Neural cell (in vitro differentiated cells): ENCODE measurements at regions not wholly inside any gene's neighbourhood (a gene's known extent, or its start where the extent isn't known, plus 50 kb on each side); places are given as distances from the start of the nearest gene placed in this dataset.

Experiments
- H2AFZ ChIP-seq: fragments of 200-600, 300-800 bp; sonication (generic), shearing (Covaris generic); 2 replicates; pipeline ENCODE4 v1.6.0; 2014; ENCODE audit warnings: low read depth, mild to moderate bottlenecking, antibody characterized with exemption, low read length, moderate library complexity
- H3F3A ChIP-seq: fragments of 200-600 bp; shearing (Covaris generic); 2 replicates; pipeline ENCODE4 v1.6.1; 2016; ENCODE audit warnings: mild to moderate bottlenecking, moderate library complexity, mixed read lengths, antibody characterized with exemption, low read length; ENCODE audit not compliant: insufficient read depth, poor library complexity, severe bottlenecking
- H3K27ac ChIP-seq: fragments of 200-600, 300-800 bp; sonication (generic), shearing (Covaris generic); 2 replicates; pipeline ENCODE4 v1.5.1; 2014; ENCODE audit warnings: mild to moderate bottlenecking, low read length, moderate library complexity
- H3K27me3 ChIP-seq: fragments of 300-800, 200-600 bp; sonication (generic), shearing (Covaris generic); 2 replicates; pipeline ENCODE4 v1.6.0; 2014; ENCODE audit warnings: mild to moderate bottlenecking, low read depth, low read length, moderate library complexity; ENCODE audit not compliant: insufficient read depth
- H3K36me3 ChIP-seq: fragments of 300-800, 200-600 bp; sonication (generic), shearing (Covaris generic); 2 replicates; pipeline ENCODE4 v1.5.1; 2014; ENCODE audit warnings: mild to moderate bottlenecking, antibody characterized with exemption, low read length, moderate library complexity; ENCODE audit not compliant: insufficient read depth
- H3K4me2 ChIP-seq: fragments of 300-800, 200-600 bp; sonication (generic), shearing (Covaris generic); 2 replicates; pipeline ENCODE4 v1.6.0; 2014; ENCODE audit warnings: mild to moderate bottlenecking, low read length
- H3K4me3 ChIP-seq: fragments of 300-800, 200-600 bp; sonication (generic), shearing (Covaris generic); 2 replicates; pipeline ENCODE4 v1.5.1; 2014; ENCODE audit warnings: mild to moderate bottlenecking, low read length, moderate library complexity
- H3K79me2 ChIP-seq: fragments of 200-600 bp; shearing (Covaris generic); replicated peaks from 2 replicates; pipeline ENCODE4 v1.6.0; 2014; ENCODE audit warnings: mild to moderate bottlenecking, low read length, moderate library complexity; ENCODE audit not compliant: insufficient read depth
- H3K9ac ChIP-seq: fragments of 300-800, 200-600 bp; sonication (generic), shearing (Covaris generic); 2 replicates; pipeline ENCODE4 v1.6.1; 2016; ENCODE audit warnings: mild to moderate bottlenecking, low read length, mixed read lengths
- H3K9me2 ChIP-seq: fragments of 200-600 bp; shearing (Covaris generic); 2 replicates; pipeline ENCODE4 v1.6.1; 2016; ENCODE audit warnings: mild to moderate bottlenecking, low read length, mixed read lengths; ENCODE audit not compliant: insufficient read depth
- H3K9me3 ChIP-seq: fragments of 200-600, 300-800 bp; sonication (generic), shearing (Covaris generic); 2 replicates; pipeline ENCODE4 v1.6.1; 2016; ENCODE audit warnings: mild to moderate bottlenecking, mixed run types, low read length, moderate library complexity, mixed read lengths
- H4K20me1 ChIP-seq: fragments of 200-600 bp; shearing (Covaris generic); 2 replicates; pipeline ENCODE4 v1.6.1; 2016; ENCODE audit warnings: mild to moderate bottlenecking, mixed run types; ENCODE audit not compliant: insufficient read depth
- EP300 ChIP-seq: fragments of 450-650 bp; conservative IDR thresholded peaks from 2 replicates; pipeline ENCODE4 v1.6.1; 2014; ENCODE audit warnings: antibody characterized with exemption, mild to moderate bottlenecking, moderate library complexity; ENCODE audit not compliant: poor library complexity, severe bottlenecking
- EZH2 ChIP-seq: fragments of 200-600, 300-800 bp; shearing (Covaris generic), sonication (generic); IDR thresholded peaks from 2 replicates; pipeline ENCODE4 v1.6.1; 2014; ENCODE audit warnings: antibody characterized with exemption, low read length, borderline replicate concordance, mild to moderate bottlenecking; ENCODE audit not compliant: insufficient read depth, poor library complexity, severe bottlenecking
- MXI1 ChIP-seq: fragments of 450-650 bp; conservative IDR thresholded peaks from 2 replicates; pipeline ENCODE4 v1.6.1; 2014; ENCODE audit warnings: antibody characterized with exemption, mild to moderate bottlenecking; ENCODE audit not compliant: poor library complexity, severe bottlenecking
- POLR2AphosphoS5 ChIP-seq: IDR thresholded peaks from 2 replicates; pipeline ENCODE4 v1.6.1; 2012
- RAD21 ChIP-seq: fragments of 450-650 bp; conservative IDR thresholded peaks from 2 replicates; pipeline ENCODE4 v1.6.1; 2014; ENCODE audit warnings: antibody characterized with exemption, mild to moderate bottlenecking, moderate library complexity
- SMC3 ChIP-seq: fragments of 450-650 bp; conservative IDR thresholded peaks from 2 replicates; pipeline ENCODE4 v1.6.1; 2014; ENCODE audit warnings: antibody characterized with exemption, mild to moderate bottlenecking, moderate library complexity; ENCODE audit not compliant: poor library complexity
- TAF1 ChIP-seq: IDR thresholded peaks from 2 replicates; pipeline ENCODE4 v1.6.1; 2012; ENCODE audit warnings: low read depth
- TF ChIP-seq, protein P1 (sequence below): IDR thresholded peaks from 2 replicates; pipeline ENCODE4 v1.6.1; 2012; ENCODE audit warnings: borderline replicate concordance
- TF ChIP-seq, protein P2 (sequence below): fragments of 450-650 bp; IDR thresholded peaks from 2 replicates; pipeline ENCODE4 v1.5.1; 2014; ENCODE audit warnings: antibody characterized with exemption, mild to moderate bottlenecking, moderate library complexity; ENCODE audit not compliant: poor library complexity, severe bottlenecking

DNA sequence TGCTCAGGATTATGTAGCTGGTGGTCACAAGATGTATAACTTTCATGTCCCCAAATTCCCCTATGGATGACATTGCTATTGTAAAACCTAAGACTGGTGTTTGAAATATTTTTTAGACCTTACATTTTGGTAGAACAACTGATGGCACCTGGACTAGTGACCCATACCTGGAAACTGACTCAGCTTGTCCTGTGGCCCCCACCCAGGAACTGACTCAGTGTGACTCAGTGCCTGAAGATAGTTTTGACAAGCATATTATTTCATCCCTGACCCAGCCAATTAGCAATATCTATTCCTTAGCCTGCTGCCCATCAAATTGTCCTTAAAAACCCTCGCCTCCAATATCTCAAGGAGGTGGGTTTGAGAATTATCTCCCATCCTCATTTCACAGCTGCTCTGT is 90.9 kb upstream of the GRIK2 start:
- no peaks in the 10 kb centered on the region for H3K9me2 ChIP-seq
- H3K9me3 ChIP-seq, result no peaks in the 10 kb centered on the region
- no peaks in the 10 kb centered on the region for H3K36me3 ChIP-seq
- no peaks in the 10 kb centered on the region for H3K27me3 ChIP-seq
- no peak overlapping the region for H3K4me3 ChIP-seq
- no peaks in the 10 kb centered on the region for H3F3A ChIP-seq
- no peak overlapping the region for H3K27ac ChIP-seq
- no peaks in the 10 kb centered on the region for H4K20me1 ChIP-seq
- H3K4me2 ChIP-seq, result no peak overlapping the region
- H2AFZ ChIP-seq, result no peak overlapping the region
- TF ChIP-seq SMC3, result no peak
- TF ChIP-seq, protein P1, sequence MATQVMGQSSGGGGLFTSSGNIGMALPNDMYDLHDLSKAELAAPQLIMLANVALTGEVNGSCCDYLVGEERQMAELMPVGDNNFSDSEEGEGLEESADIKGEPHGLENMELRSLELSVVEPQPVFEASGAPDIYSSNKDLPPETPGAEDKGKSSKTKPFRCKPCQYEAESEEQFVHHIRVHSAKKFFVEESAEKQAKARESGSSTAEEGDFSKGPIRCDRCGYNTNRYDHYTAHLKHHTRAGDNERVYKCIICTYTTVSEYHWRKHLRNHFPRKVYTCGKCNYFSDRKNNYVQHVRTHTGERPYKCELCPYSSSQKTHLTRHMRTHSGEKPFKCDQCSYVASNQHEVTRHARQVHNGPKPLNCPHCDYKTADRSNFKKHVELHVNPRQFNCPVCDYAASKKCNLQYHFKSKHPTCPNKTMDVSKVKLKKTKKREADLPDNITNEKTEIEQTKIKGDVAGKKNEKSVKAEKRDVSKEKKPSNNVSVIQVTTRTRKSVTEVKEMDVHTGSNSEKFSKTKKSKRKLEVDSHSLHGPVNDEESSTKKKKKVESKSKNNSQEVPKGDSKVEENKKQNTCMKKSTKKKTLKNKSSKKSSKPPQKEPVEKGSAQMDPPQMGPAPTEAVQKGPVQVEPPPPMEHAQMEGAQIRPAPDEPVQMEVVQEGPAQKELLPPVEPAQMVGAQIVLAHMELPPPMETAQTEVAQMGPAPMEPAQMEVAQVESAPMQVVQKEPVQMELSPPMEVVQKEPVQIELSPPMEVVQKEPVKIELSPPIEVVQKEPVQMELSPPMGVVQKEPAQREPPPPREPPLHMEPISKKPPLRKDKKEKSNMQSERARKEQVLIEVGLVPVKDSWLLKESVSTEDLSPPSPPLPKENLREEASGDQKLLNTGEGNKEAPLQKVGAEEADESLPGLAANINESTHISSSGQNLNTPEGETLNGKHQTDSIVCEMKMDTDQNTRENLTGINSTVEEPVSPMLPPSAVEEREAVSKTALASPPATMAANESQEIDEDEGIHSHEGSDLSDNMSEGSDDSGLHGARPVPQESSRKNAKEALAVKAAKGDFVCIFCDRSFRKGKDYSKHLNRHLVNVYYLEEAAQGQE, result no peak
- no peak for TF ChIP-seq EZH2
- no peak for TF ChIP-seq MXI1
- TF ChIP-seq, protein P2, sequence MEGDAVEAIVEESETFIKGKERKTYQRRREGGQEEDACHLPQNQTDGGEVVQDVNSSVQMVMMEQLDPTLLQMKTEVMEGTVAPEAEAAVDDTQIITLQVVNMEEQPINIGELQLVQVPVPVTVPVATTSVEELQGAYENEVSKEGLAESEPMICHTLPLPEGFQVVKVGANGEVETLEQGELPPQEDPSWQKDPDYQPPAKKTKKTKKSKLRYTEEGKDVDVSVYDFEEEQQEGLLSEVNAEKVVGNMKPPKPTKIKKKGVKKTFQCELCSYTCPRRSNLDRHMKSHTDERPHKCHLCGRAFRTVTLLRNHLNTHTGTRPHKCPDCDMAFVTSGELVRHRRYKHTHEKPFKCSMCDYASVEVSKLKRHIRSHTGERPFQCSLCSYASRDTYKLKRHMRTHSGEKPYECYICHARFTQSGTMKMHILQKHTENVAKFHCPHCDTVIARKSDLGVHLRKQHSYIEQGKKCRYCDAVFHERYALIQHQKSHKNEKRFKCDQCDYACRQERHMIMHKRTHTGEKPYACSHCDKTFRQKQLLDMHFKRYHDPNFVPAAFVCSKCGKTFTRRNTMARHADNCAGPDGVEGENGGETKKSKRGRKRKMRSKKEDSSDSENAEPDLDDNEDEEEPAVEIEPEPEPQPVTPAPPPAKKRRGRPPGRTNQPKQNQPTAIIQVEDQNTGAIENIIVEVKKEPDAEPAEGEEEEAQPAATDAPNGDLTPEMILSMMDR, result no peak
- TF ChIP-seq TAF1, result no peak
- TF ChIP-seq EP300, result no peak
- no peak for TF ChIP-seq RAD21
- TF ChIP-seq POLR2AphosphoS5, result no peak
- no peak overlapping the region for H3K9ac ChIP-seq
- H3K79me2 ChIP-seq, result no peaks in the 10 kb centered on the region

DNA sequence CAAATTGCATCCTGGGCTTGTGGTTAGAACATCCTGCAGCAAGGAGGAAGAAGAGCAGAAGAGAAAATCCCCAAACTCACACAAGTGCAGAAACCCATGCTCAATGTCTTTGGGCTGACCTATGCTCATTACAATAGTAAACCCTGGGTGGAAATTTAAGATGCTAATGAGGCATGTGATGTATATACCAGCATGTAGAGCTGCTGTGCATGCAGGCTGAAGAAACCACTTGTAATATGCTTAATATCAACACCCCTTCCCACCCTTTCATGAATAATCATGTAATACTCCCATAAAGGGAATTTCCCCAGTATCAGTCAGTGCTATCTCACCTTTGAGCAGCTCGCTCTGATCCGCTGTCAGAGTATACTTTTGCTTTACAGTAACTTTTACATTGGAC is 90.0 kb upstream of the GRIK2 start:
- H3K36me3 ChIP-seq, result no peaks in the 10 kb centered on the region
- H3K4me3 ChIP-seq, result no peak overlapping the region
- H3K9me2 ChIP-seq, result no peaks in the 10 kb centered on the region
- no peaks in the 10 kb centered on the region for H4K20me1 ChIP-seq
- H3K27me3 ChIP-seq, result no peaks in the 10 kb centered on the region
- no peaks in the 10 kb centered on the region for H3K79me2 ChIP-seq
- H3K4me2 ChIP-seq, result no peak overlapping the region
- H3K27ac ChIP-seq, result no peak overlapping the region
- H3K9me3 ChIP-seq, result no peaks in the 10 kb centered on the region
- H3F3A ChIP-seq, result no peaks in the 10 kb centered on the region
- H3K9ac ChIP-seq, result no peak overlapping the region
- no peak overlapping the region for H2AFZ ChIP-seq
- TF ChIP-seq EP300 (no peak), POLR2AphosphoS5 (no peak), RAD21 (no peak), EZH2 (no peak), TAF1 (no peak), MXI1 (no peak), SMC3 (no peak)
- TF ChIP-seq, protein P2, result no peak
- TF ChIP-seq, protein P1, result no peak
